Neural progenitor cell (in vitro differentiated cells): ENCODE measurements at regions not wholly inside any gene's neighbourhood (a gene's known extent, or its start where the extent isn't known, plus 50 kb on each side); places are given as distances from the start of the nearest gene placed in this dataset.

ENCODE experiments used
- CTCF ChIP-seq: fragments of 200-600 bp; sonication (generic); IDR thresholded peaks from 2 replicates; pipeline ENCODE4 v1.5.1; 2017; ENCODE audit warnings: antibody characterized with exemption, mild to moderate bottlenecking
- EZH2phosphoT487 ChIP-seq: fragments of 200-600 bp; sonication (generic); IDR thresholded peaks from 2 replicates; pipeline ENCODE4 v1.6.1; 2017; ENCODE audit warnings: antibody characterized with exemption

- TF ChIP-seq CTCF = no peak
- TF ChIP-seq EZH2phosphoT487 = no peak
These were observed 417.9 kb downstream of the RPS24 start for GRCh38 chr10:78451592-78451991.
